Panc1 (cell line): ENCODE measurements at regions not wholly inside any gene's neighbourhood (a gene's known extent, or its start where the extent isn't known, plus 50 kb on each side); places are given as distances from the start of the nearest gene placed in this dataset.

Experiments used
- ATAC-seq: fragments of 200-7000 bp; cut with Tn5 transposase; 2 replicates; pipeline ENCODE4 v1.9.1; 2020; ENCODE audit warnings: mild to moderate bottlenecking, moderate library complexity
- BruUV-seq: library from RNA; stranded (reverse); fragments of 400-500 nt; replicated peaks from 2 replicates; lab custom pipeline; 2021; lab: Mats Ljungman, UMichigan
- CTCF ChIA-PET: fragments of 300-600 bp; sonication (Branson Sonifier 250); formaldehyde crosslinking; loops from one replicate; lab custom pipeline; 2022; ENCODE audit warnings: antibody characterized with exemption; lab: Charles Lee
- POLR2A ChIA-PET: fragments of 300-600 bp; sonication (Branson Sonifier 250); formaldehyde crosslinking; loops from one replicate; lab custom pipeline; 2022; ENCODE audit warnings: antibody characterized with exemption; lab: Charles Lee
- DNase-seq: peaks from one replicate; pipeline ENCODE4 v3.0.0-alpha.2; 2010; ENCODE audit warnings: low read depth, low spot score
- H3K27ac ChIP-seq: 2 replicates; pipeline ENCODE4 v1.5.1; 2011; ENCODE audit warnings: mild to moderate bottlenecking, low read length, inconsistent platforms
- H3K27me3 ChIP-seq: fragments of 200-500 bp; sonication (Bioruptor generic); 2 replicates; pipeline ENCODE4 v1.6.0; 2014; ENCODE audit warnings: low read length, inconsistent platforms; ENCODE audit not compliant: control insufficient read depth, insufficient read depth
- H3K36me3 ChIP-seq: fragments of 200-500 bp; sonication (Bioruptor generic); 2 replicates; pipeline ENCODE4 v1.5.1; 2014; ENCODE audit warnings: inconsistent platforms, mild to moderate bottlenecking, low read length, moderate library complexity; ENCODE audit not compliant: control insufficient read depth, insufficient read depth
- H3K4me1 ChIP-seq: 2 replicates; pipeline ENCODE4 v1.5.1; 2011; ENCODE audit warnings: inconsistent platforms, mild to moderate bottlenecking, low read length, moderate library complexity; ENCODE audit not compliant: control insufficient read depth, insufficient read depth
- H3K4me3 ChIP-seq, 2 experiments: 2 replicates each; pipeline ENCODE4 v1.5.1; 2011 to 2012; ENCODE audit warnings: low read depth in 2 of 2, low read length in 2 of 2, mild to moderate bottlenecking in 2 of 2, inconsistent platforms in 1 of 2, moderate library complexity in 1 of 2
- H3K9me3 ChIP-seq: fragments of 200-500 bp; sonication (Bioruptor generic); 2 replicates; pipeline ENCODE4 v1.5.1; 2014; ENCODE audit warnings: low read depth, mild to moderate bottlenecking, inconsistent platforms, low read length, moderate library complexity; ENCODE audit not compliant: control insufficient read depth, insufficient read depth
- POLR2AphosphoS5 ChIP-seq: IDR thresholded peaks from 2 replicates; pipeline ENCODE4 v1.6.1; 2012; ENCODE audit warnings: mild to moderate bottlenecking, low read depth, low read length, moderate library complexity
- SIN3A ChIP-seq: IDR thresholded peaks from 2 replicates; pipeline ENCODE4 v1.6.1; 2012; ENCODE audit warnings: low read depth, mild to moderate bottlenecking, low read length, moderate library complexity, borderline replicate concordance; ENCODE audit not compliant: insufficient read depth
- TCF7L2 ChIP-seq: IDR thresholded peaks from 2 replicates; pipeline ENCODE4 v1.6.1; 2011; ENCODE audit warnings: mild to moderate bottlenecking, low read depth, low read length, inconsistent platforms
- in situ Hi-C: cut with HindIII; loops from 2 replicates; pipeline ENCODE4 v1.10.0; 2016; ENCODE audit warnings: low sequenced_read_pairs, low pct_unique_long_range_greater_than_20kb
- intact Hi-C: fragments of 100-400 bp; cut with micrococcal nuclease; formaldehyde crosslinking; loops from one replicate; pipeline ENCODE4 v1.10.0; 2022; ENCODE audit not compliant: unreplicated experiment
- TF ChIP-seq, protein P1 (sequence below): fragments of 450-650 bp; IDR thresholded peaks from 2 replicates; pipeline ENCODE4 v1.5.1; 2017; ENCODE audit warnings: mild to moderate bottlenecking
- TF ChIP-seq, protein P2 (sequence below), 2 experiments: IDR thresholded peaks; 2 replicates each; pipeline ENCODE4 v1.6.1; 2011 to 2012; ENCODE audit warnings: low read depth in 2 of 2, control low read depth in 1 of 2, low read length in 1 of 2, mild to moderate bottlenecking in 1 of 2, moderate library complexity in 1 of 2; ENCODE audit not compliant: insufficient read depth in 1 of 2

- no peak for ATAC-seq
- intact Hi-C loops = no loop called here
- Histone ChIP-seq H3K4me3 (no peak overlapping the region), H3K36me3 (no peaks in the 10 kb centered on the region), H3K27me3 (no peaks in the 10 kb centered on the region), H3K4me1 (no peaks in the 10 kb centered on the region), H3K27ac (no peak overlapping the region), H3K9me3 (no peaks in the 10 kb centered on the region)
- DNase-seq = no peak
- no TSS peak for BruUV-seq
- POLR2A ChIA-PET = no interaction called here
- no peak for TF ChIP-seq TCF7L2
- TF ChIP-seq, protein P1, sequence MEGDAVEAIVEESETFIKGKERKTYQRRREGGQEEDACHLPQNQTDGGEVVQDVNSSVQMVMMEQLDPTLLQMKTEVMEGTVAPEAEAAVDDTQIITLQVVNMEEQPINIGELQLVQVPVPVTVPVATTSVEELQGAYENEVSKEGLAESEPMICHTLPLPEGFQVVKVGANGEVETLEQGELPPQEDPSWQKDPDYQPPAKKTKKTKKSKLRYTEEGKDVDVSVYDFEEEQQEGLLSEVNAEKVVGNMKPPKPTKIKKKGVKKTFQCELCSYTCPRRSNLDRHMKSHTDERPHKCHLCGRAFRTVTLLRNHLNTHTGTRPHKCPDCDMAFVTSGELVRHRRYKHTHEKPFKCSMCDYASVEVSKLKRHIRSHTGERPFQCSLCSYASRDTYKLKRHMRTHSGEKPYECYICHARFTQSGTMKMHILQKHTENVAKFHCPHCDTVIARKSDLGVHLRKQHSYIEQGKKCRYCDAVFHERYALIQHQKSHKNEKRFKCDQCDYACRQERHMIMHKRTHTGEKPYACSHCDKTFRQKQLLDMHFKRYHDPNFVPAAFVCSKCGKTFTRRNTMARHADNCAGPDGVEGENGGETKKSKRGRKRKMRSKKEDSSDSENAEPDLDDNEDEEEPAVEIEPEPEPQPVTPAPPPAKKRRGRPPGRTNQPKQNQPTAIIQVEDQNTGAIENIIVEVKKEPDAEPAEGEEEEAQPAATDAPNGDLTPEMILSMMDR = no peak
- TF ChIP-seq POLR2AphosphoS5 = no peak
- TF ChIP-seq, protein P2, sequence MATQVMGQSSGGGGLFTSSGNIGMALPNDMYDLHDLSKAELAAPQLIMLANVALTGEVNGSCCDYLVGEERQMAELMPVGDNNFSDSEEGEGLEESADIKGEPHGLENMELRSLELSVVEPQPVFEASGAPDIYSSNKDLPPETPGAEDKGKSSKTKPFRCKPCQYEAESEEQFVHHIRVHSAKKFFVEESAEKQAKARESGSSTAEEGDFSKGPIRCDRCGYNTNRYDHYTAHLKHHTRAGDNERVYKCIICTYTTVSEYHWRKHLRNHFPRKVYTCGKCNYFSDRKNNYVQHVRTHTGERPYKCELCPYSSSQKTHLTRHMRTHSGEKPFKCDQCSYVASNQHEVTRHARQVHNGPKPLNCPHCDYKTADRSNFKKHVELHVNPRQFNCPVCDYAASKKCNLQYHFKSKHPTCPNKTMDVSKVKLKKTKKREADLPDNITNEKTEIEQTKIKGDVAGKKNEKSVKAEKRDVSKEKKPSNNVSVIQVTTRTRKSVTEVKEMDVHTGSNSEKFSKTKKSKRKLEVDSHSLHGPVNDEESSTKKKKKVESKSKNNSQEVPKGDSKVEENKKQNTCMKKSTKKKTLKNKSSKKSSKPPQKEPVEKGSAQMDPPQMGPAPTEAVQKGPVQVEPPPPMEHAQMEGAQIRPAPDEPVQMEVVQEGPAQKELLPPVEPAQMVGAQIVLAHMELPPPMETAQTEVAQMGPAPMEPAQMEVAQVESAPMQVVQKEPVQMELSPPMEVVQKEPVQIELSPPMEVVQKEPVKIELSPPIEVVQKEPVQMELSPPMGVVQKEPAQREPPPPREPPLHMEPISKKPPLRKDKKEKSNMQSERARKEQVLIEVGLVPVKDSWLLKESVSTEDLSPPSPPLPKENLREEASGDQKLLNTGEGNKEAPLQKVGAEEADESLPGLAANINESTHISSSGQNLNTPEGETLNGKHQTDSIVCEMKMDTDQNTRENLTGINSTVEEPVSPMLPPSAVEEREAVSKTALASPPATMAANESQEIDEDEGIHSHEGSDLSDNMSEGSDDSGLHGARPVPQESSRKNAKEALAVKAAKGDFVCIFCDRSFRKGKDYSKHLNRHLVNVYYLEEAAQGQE (IDR thresholded peaks at IDR 0.05; ENCODE audit: insufficient read depth in 1 of 2, low read depth in 2 of 2, low read length in 1 of 2) = no peak
- no peak for TF ChIP-seq SIN3A
- in situ Hi-C loops = no loop called here
- CTCF ChIA-PET = no interaction called here
Observed at GRCh38 chr20:55159230-55159629, 683.8 kb downstream of the DOK5 start.

GRCh38 chr20:55158446-55158845 is 683.1 kb downstream of the DOK5 start:
- no peak overlapping the region for H3K4me3 ChIP-seq
- no peak overlapping the region for H3K27ac ChIP-seq
- no peaks in the 10 kb centered on the region for H3K27me3 ChIP-seq
- POLR2A ChIA-PET = no interaction called here
- in situ Hi-C loops (no loop called here), intact Hi-C loops (no loop called here)
- BruUV-seq = no TSS peak
- TF ChIP-seq SIN3A (no peak), POLR2AphosphoS5 (no peak)
- TF ChIP-seq, protein P2 (IDR thresholded peaks at IDR 0.05; ENCODE audit: insufficient read depth in 1 of 2, low read depth in 2 of 2, low read length in 1 of 2) = no peak
- CTCF ChIA-PET = no interaction called here
- no peaks in the 10 kb centered on the region for H3K36me3 ChIP-seq
- ATAC-seq (no peak), DNase-seq (no peak)
- H3K9me3 ChIP-seq = no peaks in the 10 kb centered on the region
- H3K4me1 ChIP-seq = no peaks in the 10 kb centered on the region
